Adrenal gland (tissue), 5 donors: ENCODE measurements at regions not wholly inside any gene's neighbourhood (a gene's known extent, or its start where the extent isn't known, plus 50 kb on each side); places are given as distances from the start of the nearest gene placed in this dataset.

Source experiments
- CTCF ChIP-seq, 6 experiments: fragments of 450-650 bp in 4 of 6; fragments of 200-600 bp in 2 of 6; sonication (generic) in 1 of 6; IDR thresholded peaks; 1 replicate in 5 of 6; 2 replicates in 1 of 6; pipeline versions ENCODE4 v1.5.1 to v1.8.0; 2016 to 2021; ENCODE audit warnings: antibody characterized with exemption in 6 of 6, mild to moderate bottlenecking in 2 of 6, moderate library complexity in 1 of 6
- POLR2A ChIP-seq, 2 donors: fragments of 450-650 bp; IDR thresholded peaks; one replicate each; pipeline ENCODE4 v1.6.1; 2017; ENCODE audit warnings: antibody characterized with exemption in 2 of 2, mild to moderate bottlenecking in 2 of 2, moderate library complexity in 1 of 2
- donor health status: DM: no; HTN: no; CAD: no.

DNA sequence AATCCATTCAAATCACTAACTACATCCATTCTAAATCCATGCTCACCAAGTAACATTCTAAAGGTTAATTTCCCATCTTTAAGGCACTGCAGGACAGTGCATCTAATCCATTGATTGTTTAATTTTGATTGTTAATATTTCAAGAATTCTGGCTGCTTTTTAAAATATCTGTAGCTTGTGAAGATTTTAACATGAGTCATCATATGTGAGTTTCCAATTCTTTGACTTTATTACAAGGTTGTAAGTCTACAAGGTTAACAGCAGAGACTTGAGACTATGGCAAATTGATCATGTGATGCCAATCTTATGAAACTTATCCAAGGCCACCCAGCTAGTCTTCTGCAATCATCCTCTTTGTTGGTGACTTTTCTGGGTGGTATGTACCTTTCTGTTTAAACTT lies 349.2 kb upstream of the ZC3H15 start:
- TF ChIP-seq CTCF (IDR thresholded peaks at IDR 0.05): no peak
- TF ChIP-seq POLR2A (IDR thresholded peaks at IDR 0.05): no peak
